H1 (cell line): ENCODE measurements at regions not wholly inside any gene's neighbourhood (a gene's known extent, or its start where the extent isn't known, plus 50 kb on each side); places are given as distances from the start of the nearest gene placed in this dataset.

Source experiments
- CHD7 ChIP-seq: fragments of 300-600 bp; sonication (generic); IDR thresholded peaks from 2 replicates; pipeline ENCODE4 v1.7.1; 2012; ENCODE audit warnings: low read length, moderate library complexity, mild to moderate bottlenecking, inconsistent platforms; ENCODE audit not compliant: insufficient replicate concordance
- MAX ChIP-seq: IDR thresholded peaks from 2 replicates; pipeline ENCODE4 v1.6.1; 2012; ENCODE audit warnings: inconsistent platforms
- RFX5 ChIP-seq: IDR thresholded peaks from 2 replicates; pipeline ENCODE4 v1.6.1; 2011; ENCODE audit warnings: low read depth, low read length, improper control_type of control experiment, borderline replicate concordance
- RNF2 ChIP-seq: fragments of 200-900, 300-1000 bp; sonication (generic); IDR thresholded peaks from 2 replicates; pipeline ENCODE4 v1.7.1; 2016; ENCODE audit warnings: borderline replicate concordance, low read depth, mild to moderate bottlenecking, antibody characterized with exemption, low read length; ENCODE audit not compliant: poor library complexity, severe bottlenecking; ENCODE audit errors: missing control alignments
- SIN3A ChIP-seq, 2 experiments: IDR thresholded peaks in 1 of 2; conservative IDR thresholded peaks in 1 of 2; 2 replicates each; pipeline ENCODE4 v1.6.1; 2011 to 2012; ENCODE audit warnings: low read length in 2 of 2, improper control_type of control experiment in 1 of 2, low read depth in 1 of 2, mild to moderate bottlenecking in 1 of 2

GRCh38 chr5:165305596-165305995 is 1800.2 kb downstream of the MAT2B start (continued):
- TF ChIP-seq RFX5 (no peak), RNF2 (no peak), MAX (no peak), CHD7 (no peak), SIN3A (conservative IDR thresholded peaks at IDR 0.05 in 1 of 2, IDR thresholded peaks at IDR 0.05 in 1 of 2; ENCODE audit: low read depth in 1 of 2, low read length in 2 of 2) (no peak)
